Mesenchymal stem cell (in vitro differentiated cells and primary cell): ENCODE measurements at regions not wholly inside any gene's neighbourhood (a gene's known extent, or its start where the extent isn't known, plus 50 kb on each side); places are given as distances from the start of the nearest gene placed in this dataset.
"Not testable (repeated sequence)": the region's sequence is repeated elsewhere in the genome, so short reads cannot be mapped to it uniquely, and the experiment has no call there.

Source experiments
- DNase-seq: peaks from one replicate; pipeline ENCODE4 v3.0.0-alpha.2; 2013
- H2AFZ ChIP-seq: one replicate; pipeline ENCODE4 v1.6.1; 2013; ENCODE audit warnings: low read depth, mild to moderate bottlenecking, control low read depth, inconsistent platforms, low read length, moderate library complexity
- H2AK5ac ChIP-seq: 2 replicates; pipeline ENCODE4 v1.6.1; 2013; ENCODE audit warnings: low read length, moderate library complexity, mild to moderate bottlenecking, inconsistent platforms; ENCODE audit not compliant: severe bottlenecking
- H2BK120ac ChIP-seq: one replicate; pipeline ENCODE4 v1.6.1; 2013; ENCODE audit warnings: low read depth, mild to moderate bottlenecking, inconsistent platforms, low read length, moderate library complexity
- H2BK12ac ChIP-seq, 2 experiments: one replicate each; pipeline ENCODE4 v1.6.1; 2013; ENCODE audit warnings: inconsistent platforms in 2 of 2, low read length in 2 of 2, mild to moderate bottlenecking in 2 of 2, moderate library complexity in 2 of 2, control low read depth in 1 of 2
- H2BK15ac ChIP-seq: one replicate; pipeline ENCODE4 v1.6.1; 2013; ENCODE audit warnings: mild to moderate bottlenecking, low read depth, inconsistent platforms; ENCODE audit not compliant: poor library complexity, severe bottlenecking
- H2BK5ac ChIP-seq: 2 replicates; pipeline ENCODE4 v1.6.1; 2013; ENCODE audit warnings: low read depth, mild to moderate bottlenecking, low read length, control low read depth, inconsistent platforms; ENCODE audit not compliant: poor library complexity, severe bottlenecking
- H3K14ac ChIP-seq, 2 experiments: one replicate each; pipeline ENCODE4 v1.6.1; 2013; ENCODE audit warnings: inconsistent platforms in 2 of 2, low read length in 2 of 2, control low read depth in 1 of 2, mild to moderate bottlenecking in 1 of 2, moderate library complexity in 1 of 2
- H3K18ac ChIP-seq, 2 experiments: one replicate each; pipeline ENCODE4 v1.6.1; 2013; ENCODE audit warnings: inconsistent platforms in 2 of 2, low read length in 2 of 2, control low read depth in 1 of 2, low read depth in 1 of 2, mild to moderate bottlenecking in 1 of 2
- H3K23ac ChIP-seq, 2 experiments: one replicate each; pipeline ENCODE4 v1.6.1; 2013; ENCODE audit warnings: inconsistent platforms in 2 of 2, low read length in 2 of 2, mild to moderate bottlenecking in 2 of 2, moderate library complexity in 2 of 2, control low read depth in 1 of 2
- H3K27ac ChIP-seq: 2 replicates; pipeline ENCODE4 v1.5.1; 2013; ENCODE audit warnings: mild to moderate bottlenecking, moderate library complexity, low read length, control low read depth, inconsistent platforms; ENCODE audit not compliant: poor library complexity, severe bottlenecking
- H3K27me3 ChIP-seq, 2 experiments: 2 replicates each; pipeline versions ENCODE4 v1.6.1 to v1.7.0; 2013; ENCODE audit warnings: low read length in 2 of 2, mild to moderate bottlenecking in 2 of 2, moderate library complexity in 2 of 2, control low read depth in 1 of 2, inconsistent platforms in 1 of 2; ENCODE audit not compliant: control insufficient read depth in 1 of 2, insufficient read depth in 1 of 2
- H3K36me3 ChIP-seq, 2 experiments: 2 replicates each; pipeline versions ENCODE4 v1.6.1 to v1.7.0; 2013; ENCODE audit warnings: low read length in 2 of 2, control low read depth in 1 of 2, inconsistent platforms in 1 of 2, low read depth in 1 of 2, mild to moderate bottlenecking in 1 of 2; ENCODE audit not compliant: insufficient read depth in 2 of 2, control insufficient read depth in 1 of 2
- H3K4ac ChIP-seq, 2 experiments: one replicate each; pipeline ENCODE4 v1.6.1; 2013; ENCODE audit warnings: inconsistent platforms in 2 of 2, low read length in 2 of 2, mild to moderate bottlenecking in 2 of 2, moderate library complexity in 2 of 2, control low read depth in 1 of 2, low read depth in 1 of 2
- H3K4me1 ChIP-seq: 2 replicates; pipeline ENCODE4 v1.6.1; 2013; ENCODE audit warnings: low read depth, low read length, control low read depth; ENCODE audit not compliant: control insufficient read depth, insufficient read depth
- H3K4me2 ChIP-seq: 2 replicates; pipeline ENCODE4 v1.6.1; 2013; ENCODE audit warnings: low read length, mild to moderate bottlenecking, inconsistent platforms; ENCODE audit not compliant: poor library complexity, severe bottlenecking
- H3K4me3 ChIP-seq, 2 experiments: 2 replicates each; pipeline versions ENCODE4 v1.5.1 to v1.7.0; 2013; ENCODE audit warnings: low read length in 2 of 2, mild to moderate bottlenecking in 2 of 2, control low read depth in 1 of 2, low read depth in 1 of 2; ENCODE audit not compliant: insufficient read depth in 1 of 2
- H3K79me1 ChIP-seq: replicated peaks from 2 replicates; pipeline ENCODE4 v1.6.1; 2013; ENCODE audit warnings: mild to moderate bottlenecking, control low read depth, low read length, inconsistent platforms; ENCODE audit not compliant: poor library complexity, severe bottlenecking
- H3K9ac ChIP-seq: 2 replicates; pipeline ENCODE4 v1.7.0; 2013; ENCODE audit warnings: mild to moderate bottlenecking, low read length, moderate library complexity
- H3K9me3 ChIP-seq: 2 replicates; pipeline ENCODE4 v1.7.0; 2013; ENCODE audit warnings: mild to moderate bottlenecking, low read length; ENCODE audit not compliant: control insufficient read depth
- H4K8ac ChIP-seq: one replicate; pipeline ENCODE4 v1.6.1; 2013; ENCODE audit warnings: inconsistent platforms, mild to moderate bottlenecking, low read length, moderate library complexity
- H4K91ac ChIP-seq: one replicate; pipeline ENCODE4 v1.6.1; 2013; ENCODE audit warnings: mild to moderate bottlenecking, low read length, inconsistent platforms
- WGBS: methylation state at CpG from one replicate; pipeline ENCODE4 v1.1.7; 2013; ENCODE audit warnings: mixed read lengths; 5-methylcytosine and 5-hydroxymethylcytosine counted together

DNA sequence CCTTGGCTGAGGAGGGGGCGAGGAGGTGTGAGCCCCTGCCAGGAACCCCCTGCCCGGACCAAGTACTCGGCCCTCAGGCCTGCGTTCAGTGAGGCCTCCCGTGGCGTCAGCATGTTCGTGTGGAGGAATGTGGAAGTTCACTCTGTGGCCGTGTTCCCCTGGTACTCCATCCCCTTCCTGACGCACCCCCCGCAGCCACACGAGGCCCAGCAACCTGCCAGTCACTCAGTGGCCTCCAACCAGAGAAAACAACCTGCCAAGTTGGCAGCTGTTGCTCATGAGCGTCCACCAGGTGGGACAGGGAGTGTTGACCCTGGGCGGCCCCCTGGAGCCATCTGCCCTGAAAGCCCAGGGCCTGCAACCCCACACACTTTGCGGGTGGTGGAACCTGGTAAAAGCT is 205.4 kb downstream of the CEP170 start:
- H4K8ac ChIP-seq, H3K9me3 ChIP-seq, H3K23ac ChIP-seq, H3K27me3 ChIP-seq, H3K4ac ChIP-seq, H3K36me3 ChIP-seq, H2AFZ ChIP-seq, H3K14ac ChIP-seq, DNase-seq, H3K4me1 ChIP-seq, H3K18ac ChIP-seq, H2AK5ac ChIP-seq, H2BK120ac ChIP-seq, H3K4me3 ChIP-seq, H3K27ac ChIP-seq, H4K91ac ChIP-seq, H2BK12ac ChIP-seq, H2BK5ac ChIP-seq, H2BK15ac ChIP-seq, H3K79me1 ChIP-seq, H3K9ac ChIP-seq, H3K4me2 ChIP-seq: not testable (repeated sequence)
- WGBS = 84% methylated on average over 8 of the region's 14 CpGs

DNA sequence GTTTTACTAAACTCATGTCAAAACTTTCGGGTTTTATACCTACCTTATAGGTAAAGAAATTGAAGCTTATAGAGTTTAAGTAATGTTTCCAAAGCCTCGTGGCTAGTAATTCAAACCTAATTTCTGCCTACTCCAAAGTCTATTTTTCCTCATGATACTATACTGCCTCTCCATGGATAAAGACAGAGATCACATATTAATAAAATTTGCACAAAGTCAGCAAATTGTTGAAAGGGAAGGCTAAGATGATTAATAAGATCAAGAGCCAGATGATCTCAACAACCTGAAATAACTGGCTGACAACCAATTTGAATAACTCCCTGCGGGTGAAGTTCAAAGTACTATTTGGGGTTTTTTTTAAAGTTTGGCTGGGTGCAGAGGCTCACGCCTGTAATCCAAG is 233.7 kb downstream of the CEP170 start:
- 90% methylated on average over 2 of the region's 4 CpGs for WGBS
- not testable (repeated sequence) for H3K27ac ChIP-seq, DNase-seq, H2BK12ac ChIP-seq, H3K27me3 ChIP-seq, H3K79me1 ChIP-seq, H2BK120ac ChIP-seq, H3K18ac ChIP-seq, H2BK15ac ChIP-seq, H2AK5ac ChIP-seq, H4K91ac ChIP-seq, H3K14ac ChIP-seq, H2AFZ ChIP-seq, H3K23ac ChIP-seq, H3K4me3 ChIP-seq, H4K8ac ChIP-seq, H3K36me3 ChIP-seq, H3K9me3 ChIP-seq, H2BK5ac ChIP-seq, H3K4me1 ChIP-seq, H3K4ac ChIP-seq, H3K4me2 ChIP-seq, H3K9ac ChIP-seq

GRCh38 chr1:243019030-243019635 is 235.9 kb downstream of the CEP170 start:
- not testable (repeated sequence) for H3K27me3 ChIP-seq, H3K9me3 ChIP-seq, H2BK5ac ChIP-seq, H2BK12ac ChIP-seq, DNase-seq, H4K91ac ChIP-seq, H3K4me2 ChIP-seq, H3K27ac ChIP-seq, H3K14ac ChIP-seq, H3K79me1 ChIP-seq, H3K18ac ChIP-seq, H3K36me3 ChIP-seq, H3K9ac ChIP-seq, H4K8ac ChIP-seq, H3K4me3 ChIP-seq, H3K23ac ChIP-seq, H3K4me1 ChIP-seq, H2AK5ac ChIP-seq, H3K4ac ChIP-seq, H2BK15ac ChIP-seq, H2AFZ ChIP-seq, H2BK120ac ChIP-seq
- WGBS = no CpG with 5 or more reads among the region's 1 CpG

DNA sequence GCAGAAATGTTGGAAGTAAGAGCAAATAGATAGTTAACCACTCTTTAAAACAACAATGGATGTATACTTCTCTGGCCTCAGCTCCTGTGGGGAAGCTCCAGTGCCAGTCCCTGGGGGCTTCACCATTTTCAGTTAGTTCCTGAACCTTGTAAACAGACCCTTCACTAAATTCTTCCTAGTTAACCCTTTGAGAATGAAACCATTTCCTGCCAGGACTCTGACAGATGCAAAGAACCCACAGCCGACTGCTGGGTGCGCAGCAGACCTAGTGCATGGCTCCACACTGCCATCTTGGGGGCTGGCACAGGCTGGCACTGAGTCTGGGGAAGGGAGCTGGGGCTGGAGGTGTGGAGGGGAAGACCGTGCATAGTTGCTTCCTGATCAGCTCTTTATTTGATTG is 244.4 kb downstream of the CEP170 start:
- H2BK12ac ChIP-seq, H2BK15ac ChIP-seq, H3K4me2 ChIP-seq, H3K18ac ChIP-seq, H3K23ac ChIP-seq, DNase-seq, H3K4me3 ChIP-seq, H3K36me3 ChIP-seq, H3K79me1 ChIP-seq, H3K27ac ChIP-seq, H2AK5ac ChIP-seq, H4K91ac ChIP-seq, H3K27me3 ChIP-seq, H2BK5ac ChIP-seq, H3K4ac ChIP-seq, H3K9ac ChIP-seq, H3K14ac ChIP-seq, H4K8ac ChIP-seq, H2AFZ ChIP-seq, H2BK120ac ChIP-seq, H3K9me3 ChIP-seq, H3K4me1 ChIP-seq: not testable (repeated sequence)
- WGBS = no CpG with 5 or more reads among the region's 3 CpGs
